Middle frontal gyrus (tissue), 1 donor: ENCODE measurements at regions not wholly inside any gene's neighbourhood (a gene's known extent, or its start where the extent isn't known, plus 50 kb on each side); places are given as distances from the start of the nearest gene placed in this dataset.
"Not testable (repeated sequence)": the region's sequence is repeated elsewhere in the genome, so short reads cannot be mapped to it uniquely, and the experiment has no call there.

Experiments
- DNase-seq: peaks from one replicate; pipeline ENCODE4 v3.0.0-alpha.2; 2015; ENCODE audit warnings: low spot score; ENCODE audit errors: extremely low spot score

DNA sequence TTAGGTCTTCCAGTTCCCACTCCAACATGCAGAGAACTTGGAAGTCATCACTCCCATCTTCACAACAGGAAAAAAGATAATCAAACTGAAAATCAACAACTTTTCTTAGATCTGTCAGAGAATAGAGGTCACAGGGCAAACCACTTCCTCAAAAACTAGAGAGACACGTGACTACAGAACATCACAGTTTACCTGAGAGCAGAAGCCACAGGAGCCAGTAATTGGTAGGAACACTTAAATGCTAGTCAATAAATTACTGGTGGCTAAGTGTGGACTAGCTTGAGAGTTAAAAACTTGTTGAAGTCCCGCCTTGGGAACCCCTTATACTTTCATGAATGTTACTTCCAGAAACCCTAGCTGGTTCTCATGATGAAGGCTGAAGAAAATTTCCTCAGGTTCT lies 81.1 kb downstream of the THSD1 start:
- DNase-seq, result not testable (repeated sequence)

GRCh38 chr13:52319876-52320275 lies 86.1 kb downstream of the THSD1 start:
- DNase-seq, result no peak

DNA sequence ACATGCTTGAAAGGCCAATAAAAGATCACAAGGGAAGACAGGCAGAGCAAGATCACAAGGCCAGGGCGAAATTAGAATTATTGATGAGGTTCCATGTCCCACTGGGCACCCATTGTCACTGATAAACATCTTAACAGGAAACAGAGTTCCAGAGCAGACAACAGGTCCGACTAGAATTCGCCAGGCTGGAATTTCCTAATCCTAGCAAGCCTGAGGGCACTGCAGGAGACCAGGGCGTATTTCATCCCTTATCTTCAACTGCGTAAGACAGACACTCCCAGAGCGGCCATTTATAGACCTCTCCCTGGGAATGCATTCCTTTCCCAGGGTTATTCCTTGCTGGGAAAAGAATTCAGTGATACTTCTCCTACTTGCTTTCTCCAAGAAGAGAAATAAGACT lies 96.1 kb downstream of the THSD1 start:
- not testable (repeated sequence) for DNase-seq

DNA sequence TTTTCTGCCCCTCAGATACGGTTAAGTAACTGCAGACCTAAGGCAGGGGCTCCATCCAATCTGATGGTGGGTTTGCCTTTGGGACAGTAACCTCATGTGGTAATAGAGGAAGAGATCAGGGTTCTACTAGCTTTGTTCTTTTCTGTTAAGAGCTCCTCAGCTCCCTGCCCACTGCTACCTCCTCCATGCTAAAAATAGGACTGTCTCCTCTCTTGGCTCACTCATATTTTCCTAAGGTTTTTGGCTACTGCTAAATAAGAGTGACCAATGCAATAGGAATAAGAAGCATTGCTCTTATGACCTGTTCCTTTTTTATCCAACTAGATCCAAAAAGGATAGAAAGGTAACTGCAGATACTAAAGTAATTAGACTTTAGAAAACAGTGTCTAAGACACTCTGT lies 99.6 kb downstream of the THSD1 start:
- not testable (repeated sequence) for DNase-seq

GRCh38 chr13:52303098-52303497 lies 102.9 kb downstream of the THSD1 start:
- DNase-seq, result not testable (repeated sequence)

- not testable (repeated sequence) for DNase-seq
Measured at GRCh38 chr13:52302688-52303087, 103.3 kb downstream of the THSD1 start.

GRCh38 chr13:52301810-52302400 lies 104.1 kb downstream of the THSD1 start:
- DNase-seq, result not testable (repeated sequence)

DNA sequence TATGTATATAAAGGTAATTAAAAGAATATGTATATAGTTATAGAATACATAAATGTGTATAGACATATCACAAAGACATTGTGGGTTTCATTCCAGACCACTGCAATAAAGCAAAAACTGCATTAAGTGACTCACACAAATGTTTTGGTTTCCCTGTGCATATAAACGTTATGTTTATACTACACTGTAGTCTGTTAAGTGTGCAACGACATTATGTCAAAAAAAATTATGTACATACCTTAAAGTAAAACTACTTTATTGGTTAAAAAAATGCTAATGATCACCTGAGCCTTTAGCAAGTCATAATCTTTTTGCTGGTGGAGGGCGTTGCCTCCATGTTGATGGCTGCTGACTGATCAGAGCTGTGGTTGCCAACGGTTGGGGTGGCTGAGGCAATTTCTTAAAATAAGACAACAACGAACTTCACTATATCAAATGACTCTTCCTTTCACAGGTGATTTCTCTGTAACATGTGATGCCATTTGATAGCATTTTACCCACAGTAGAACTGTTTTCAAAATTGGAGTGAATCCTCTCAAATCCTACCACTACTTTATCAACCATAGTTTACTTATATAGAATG lies 107.8 kb downstream of the THSD1 start:
- DNase-seq, result not testable (repeated sequence)

DNA sequence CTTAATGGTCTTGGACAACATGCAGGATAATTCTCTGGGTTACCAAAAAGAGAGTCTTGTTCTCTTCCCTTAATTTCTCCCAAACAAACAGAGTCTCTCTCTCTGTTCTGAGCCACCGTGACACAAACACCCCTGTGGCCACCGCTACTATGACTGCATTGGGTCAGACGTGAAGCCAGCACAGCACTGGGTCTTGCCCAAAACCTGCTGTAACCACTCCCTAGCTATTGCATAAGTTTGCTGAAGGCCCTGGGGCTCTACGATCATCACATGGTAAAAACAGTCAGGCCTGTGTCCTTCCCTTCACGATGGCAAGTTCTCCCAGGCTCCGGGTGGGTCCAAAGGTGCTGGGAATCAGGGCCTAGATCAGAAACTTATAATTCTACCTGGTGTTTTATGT lies 117.1 kb downstream of the THSD1 start:
- DNase-seq, result not testable (repeated sequence)

DNA sequence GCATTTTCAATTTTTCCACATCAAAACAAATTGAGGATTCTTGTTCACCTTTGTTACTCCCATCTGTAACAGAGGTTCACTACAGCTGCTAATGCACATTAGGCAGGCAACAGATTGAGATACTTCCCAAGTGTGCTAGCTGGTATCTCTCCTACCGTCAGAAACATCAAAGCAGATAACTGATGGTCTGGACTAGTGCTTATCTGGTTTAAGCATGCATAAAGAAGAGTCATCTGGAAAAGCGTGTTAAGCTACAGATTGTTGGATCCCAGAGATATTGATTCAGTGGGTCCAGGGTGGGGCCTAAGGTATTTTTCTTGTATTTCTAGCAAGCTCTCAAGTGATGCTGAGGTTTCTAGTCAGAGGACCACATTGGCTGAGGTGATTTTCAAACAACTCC lies 122.0 kb upstream of the NEK3 start:
- not testable (repeated sequence) for DNase-seq

- DNase-seq, result not testable (repeated sequence)
Measured at GRCh38 chr13:52279408-52279807, 120.0 kb upstream of the NEK3 start.

DNA sequence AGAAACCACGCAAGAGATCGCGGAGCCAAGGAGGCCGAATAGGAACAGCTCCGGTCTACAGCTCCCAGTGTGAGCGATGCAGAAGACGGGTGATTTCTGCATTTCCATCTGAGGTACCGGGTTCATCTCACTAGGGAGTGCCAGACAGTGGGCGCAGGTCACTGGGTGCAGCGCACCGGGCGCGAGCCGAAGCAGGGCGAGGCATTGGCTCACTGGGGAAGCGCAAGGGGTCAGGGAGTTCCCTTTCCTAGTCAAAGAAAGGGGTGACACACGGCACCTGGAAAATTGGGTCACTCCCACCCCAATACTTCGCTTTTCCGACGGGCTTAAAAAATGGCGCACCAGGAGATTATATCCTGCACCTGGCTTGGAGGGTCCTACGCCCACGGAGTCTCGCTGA lies 94.9 kb upstream of the NEK3 start:
- DNase-seq, result not testable (repeated sequence)

DNA sequence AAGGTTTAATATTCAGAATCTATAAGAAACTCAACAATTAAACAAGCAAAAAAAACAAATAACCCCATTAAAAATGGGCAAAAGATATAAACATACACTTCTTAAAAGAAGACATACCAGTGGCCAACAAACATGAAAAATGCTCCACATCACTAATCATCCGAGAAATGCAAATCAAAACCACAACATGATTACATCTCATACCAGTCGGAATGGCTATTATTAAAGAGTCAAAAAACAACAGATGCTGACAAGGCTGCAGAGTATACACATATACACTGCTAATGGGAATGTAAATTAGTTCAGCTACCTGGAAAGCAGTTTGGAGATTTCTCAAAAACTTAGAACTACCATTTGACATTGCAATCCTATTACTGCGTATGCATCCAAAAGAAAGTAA lies 81.4 kb upstream of the NEK3 start:
- not testable (repeated sequence) for DNase-seq

- DNase-seq, result peak; percentile 43
Measured at GRCh38 chr13:52235900-52236595, 76.7 kb upstream of the NEK3 start.

GRCh38 chr13:52234928-52235327 lies 75.5 kb upstream of the NEK3 start:
- DNase-seq, result not testable (repeated sequence)

DNA sequence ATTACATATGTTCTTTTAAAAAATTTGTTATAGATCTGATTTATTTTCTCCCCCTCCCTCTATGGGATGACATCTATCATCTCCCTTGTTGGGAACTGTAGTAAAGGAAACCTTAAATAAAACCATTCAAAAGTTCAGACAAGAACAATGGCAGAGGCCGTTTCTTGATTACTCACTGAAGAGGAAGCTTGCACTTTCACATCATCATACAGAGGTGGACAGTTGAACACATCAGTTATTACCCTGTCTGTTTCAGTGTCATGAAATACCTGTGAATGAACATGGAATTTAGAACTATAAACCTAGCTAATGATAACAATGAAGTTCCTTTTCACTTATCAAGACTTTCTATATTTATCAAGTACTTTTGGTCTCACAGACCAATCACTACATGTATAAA lies 63.7 kb upstream of the NEK3 start:
- not testable (repeated sequence) for DNase-seq

DNA sequence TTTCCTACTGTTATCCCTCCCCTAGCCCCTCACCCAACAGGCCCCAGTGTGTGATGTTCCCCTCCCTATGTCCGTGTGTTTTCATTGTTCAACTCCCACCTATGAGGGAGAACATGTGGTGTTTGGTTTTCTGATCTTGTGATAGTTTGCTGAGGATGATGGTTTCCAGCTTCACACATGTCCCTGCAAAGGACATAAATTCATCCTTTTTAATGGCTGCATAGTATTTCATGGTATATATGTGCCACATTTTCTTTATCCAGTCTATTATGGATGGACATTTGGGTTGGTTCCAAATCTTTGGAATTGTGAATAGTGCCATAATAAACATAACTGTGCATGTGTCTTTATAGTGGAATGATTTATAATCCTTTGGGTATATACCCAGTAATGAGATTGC lies 54.5 kb upstream of the NEK3 start:
- DNase-seq, result not testable (repeated sequence)

DNA sequence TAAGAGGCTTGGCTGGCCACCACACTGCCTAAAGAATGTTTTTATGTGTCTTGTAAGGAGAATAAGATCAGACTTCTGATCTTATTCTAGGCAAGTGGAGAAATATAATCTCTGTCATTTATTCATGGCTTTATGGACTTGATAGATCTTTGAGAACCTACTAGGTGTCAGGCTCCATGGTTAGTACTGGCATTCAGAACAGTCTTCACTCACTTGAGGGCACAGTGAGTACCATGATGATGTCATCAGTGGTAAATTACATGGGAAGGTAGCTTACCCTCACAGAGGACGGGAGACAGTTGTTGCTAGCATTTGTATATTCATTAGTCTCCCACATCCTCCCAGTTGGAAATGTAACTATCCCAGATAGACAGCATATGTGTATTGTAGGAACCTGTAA lies 53.5 kb upstream of the NEK3 start:
- not testable (repeated sequence) for DNase-seq

DNA sequence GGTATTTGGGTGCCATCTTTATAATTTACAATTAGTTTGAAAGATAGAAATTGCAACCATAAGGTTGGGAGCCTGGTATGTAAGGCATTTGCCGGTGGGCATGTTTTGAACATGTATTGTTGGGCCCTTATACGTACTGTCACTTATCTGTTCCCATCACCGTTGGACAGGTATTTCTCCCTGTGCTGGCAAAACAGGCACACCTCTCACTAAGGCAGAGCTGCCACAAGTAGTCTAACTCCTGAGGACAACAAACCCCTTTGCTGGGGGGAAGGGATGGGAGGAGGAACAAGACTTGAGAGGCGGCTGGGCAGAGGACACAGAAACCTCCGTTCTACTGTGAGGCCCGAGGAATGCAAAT lies 52.0 kb upstream of the NEK3 start:
- DNase-seq, result not testable (repeated sequence)

GRCh38 chr13:52210564-52211415 lies 51.4 kb upstream of the NEK3 start:
- DNase-seq, result not testable (repeated sequence)
